SK-MEL-5 (cell line): ENCODE measurements at regions not wholly inside any gene's neighbourhood (a gene's known extent, or its start where the extent isn't known, plus 50 kb on each side); places are given as distances from the start of the nearest gene placed in this dataset.

ENCODE experiments used
- DNase-seq: peaks from one replicate; pipeline ENCODE4 v3.0.0-alpha.2; 2016; ENCODE audit warnings: low read depth, low spot score
- in situ Hi-C: cut with HindIII; loops from 2 replicates; pipeline ENCODE4 v1.10.0; 2016; ENCODE audit warnings: low sequenced_read_pairs, high pct_unique_total_duplicates, low pct_unique_long_range_greater_than_20kb

GRCh38 chr10:89073719-89074118 lies 83.1 kb downstream of the FAS start:
- DNase-seq, result no peak
- in situ Hi-C loops, result no loop called here

GRCh38 chr10:89069589-89069988 lies 79.0 kb downstream of the FAS start:
- in situ Hi-C loops, result no loop called here
- no peak for DNase-seq
